GM12864 (cell line): ENCODE measurements at regions not wholly inside any gene's neighbourhood (a gene's known extent, or its start where the extent isn't known, plus 50 kb on each side); places are given as distances from the start of the nearest gene placed in this dataset.

Experiments used
- DNase-seq: peaks from one replicate; pipeline ENCODE4 v3.0.0-alpha.2; 2011; ENCODE audit warnings: low read depth
- H3K4me3 ChIP-seq: 2 replicates; pipeline ENCODE4 v1.5.1; 2011; ENCODE audit warnings: mild to moderate bottlenecking, low read depth, low read length, control low read depth
- CTCF ChIP-seq: IDR thresholded peaks from 2 replicates; pipeline ENCODE4 v1.5.1; 2011; ENCODE audit warnings: low read depth, mild to moderate bottlenecking, moderate library complexity, low read length, control low read depth, inconsistent platforms; ENCODE audit errors: missing control alignments

- H3K4me3 ChIP-seq: no peak overlapping the region
- no peak for DNase-seq
- TF ChIP-seq CTCF: no peak
Measured at GRCh38 chr5:111953351-111954127, 196.5 kb upstream of the NREP start.

GRCh38 chr5:111952555-111952954, 195.6 kb upstream of the NREP start:
- TF ChIP-seq CTCF: no peak
- DNase-seq: no peak
- H3K4me3 ChIP-seq: no peak overlapping the region

GRCh38 chr5:111950660-111951059, 193.7 kb upstream of the NREP start:
- no peak for DNase-seq
- H3K4me3 ChIP-seq: no peak overlapping the region
- TF ChIP-seq CTCF: no peak

- TF ChIP-seq CTCF: no peak
- H3K4me3 ChIP-seq: no peak overlapping the region
- DNase-seq: no peak
Measured at GRCh38 chr5:111948092-111948841, 191.3 kb upstream of the NREP start.

- H3K4me3 ChIP-seq: no peak overlapping the region
- DNase-seq: no peak
- no peak for TF ChIP-seq CTCF
Measured at GRCh38 chr5:111946556-111946955, 189.6 kb upstream of the NREP start.

GRCh38 chr5:111945535-111945934, 188.5 kb upstream of the NREP start:
- no peak for TF ChIP-seq CTCF
- H3K4me3 ChIP-seq: no peak overlapping the region
- no peak for DNase-seq
